GM10266 (cell line): ENCODE measurements at regions not wholly inside any gene's neighbourhood (a gene's known extent, or its start where the extent isn't known, plus 50 kb on each side); places are given as distances from the start of the nearest gene placed in this dataset.

ENCODE experiments used
- DNase-seq: peaks from one replicate; pipeline ENCODE4 v3.0.0; 2012; ENCODE audit errors: extremely low spot score
- TF ChIP-seq, protein P1 (sequence below): IDR thresholded peaks from 2 replicates; pipeline ENCODE4 v1.5.1; 2012; ENCODE audit warnings: mild to moderate bottlenecking, low read depth; ENCODE audit not compliant: control insufficient read depth, insufficient read depth; ENCODE audit errors: missing control alignments

DNA sequence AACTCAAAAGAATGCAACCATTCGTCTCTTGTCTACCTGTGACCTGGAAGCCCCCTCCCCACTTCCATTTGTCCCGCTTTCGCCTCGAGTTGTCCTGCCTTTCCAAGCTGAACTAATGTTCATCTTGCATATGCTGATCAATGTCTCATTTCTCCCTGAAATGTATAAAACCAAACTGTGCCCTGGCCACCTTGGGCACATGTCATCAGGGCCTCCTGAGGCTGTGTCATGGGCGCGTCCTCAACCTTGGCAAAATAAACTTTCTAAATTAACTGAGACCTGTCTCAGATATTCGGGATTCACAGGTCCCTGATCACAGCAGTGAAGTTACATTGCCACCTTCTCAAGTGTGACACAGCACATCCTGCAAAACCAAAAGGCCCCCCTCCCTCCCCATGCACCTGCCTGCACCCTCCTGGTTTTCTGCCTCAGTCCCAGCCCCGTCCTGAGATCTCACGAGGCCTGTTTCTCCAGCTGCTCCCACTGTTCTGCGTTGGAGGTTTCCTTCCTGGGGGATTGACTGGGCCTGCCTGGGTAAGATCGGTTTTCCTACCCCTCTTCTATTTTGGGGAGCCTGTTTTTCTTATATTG, 1328.7 kb downstream of the TBC1D22A start:
- DNase-seq: no peak
- TF ChIP-seq, protein P1, sequence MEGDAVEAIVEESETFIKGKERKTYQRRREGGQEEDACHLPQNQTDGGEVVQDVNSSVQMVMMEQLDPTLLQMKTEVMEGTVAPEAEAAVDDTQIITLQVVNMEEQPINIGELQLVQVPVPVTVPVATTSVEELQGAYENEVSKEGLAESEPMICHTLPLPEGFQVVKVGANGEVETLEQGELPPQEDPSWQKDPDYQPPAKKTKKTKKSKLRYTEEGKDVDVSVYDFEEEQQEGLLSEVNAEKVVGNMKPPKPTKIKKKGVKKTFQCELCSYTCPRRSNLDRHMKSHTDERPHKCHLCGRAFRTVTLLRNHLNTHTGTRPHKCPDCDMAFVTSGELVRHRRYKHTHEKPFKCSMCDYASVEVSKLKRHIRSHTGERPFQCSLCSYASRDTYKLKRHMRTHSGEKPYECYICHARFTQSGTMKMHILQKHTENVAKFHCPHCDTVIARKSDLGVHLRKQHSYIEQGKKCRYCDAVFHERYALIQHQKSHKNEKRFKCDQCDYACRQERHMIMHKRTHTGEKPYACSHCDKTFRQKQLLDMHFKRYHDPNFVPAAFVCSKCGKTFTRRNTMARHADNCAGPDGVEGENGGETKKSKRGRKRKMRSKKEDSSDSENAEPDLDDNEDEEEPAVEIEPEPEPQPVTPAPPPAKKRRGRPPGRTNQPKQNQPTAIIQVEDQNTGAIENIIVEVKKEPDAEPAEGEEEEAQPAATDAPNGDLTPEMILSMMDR: no peak

DNA sequence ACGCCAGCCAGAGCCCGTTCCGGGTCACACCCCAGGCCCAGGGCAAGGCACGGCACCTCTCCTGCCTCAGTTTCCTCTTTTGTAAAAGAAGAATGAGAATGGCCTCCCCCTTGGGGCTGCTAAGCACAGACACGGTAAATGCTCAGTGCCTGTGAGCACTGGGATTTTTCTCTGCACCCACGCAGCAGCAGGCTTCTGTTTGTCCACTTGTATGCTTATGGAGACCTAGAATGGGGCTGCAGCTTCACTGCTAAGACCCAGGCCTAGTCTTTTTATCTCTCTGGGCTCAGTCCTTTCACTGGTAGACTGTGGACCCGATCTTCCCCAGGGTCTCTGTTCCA, 1327.9 kb downstream of the TBC1D22A start:
- DNase-seq: peak; percentile 45
- TF ChIP-seq, protein P1: no peak

DNA sequence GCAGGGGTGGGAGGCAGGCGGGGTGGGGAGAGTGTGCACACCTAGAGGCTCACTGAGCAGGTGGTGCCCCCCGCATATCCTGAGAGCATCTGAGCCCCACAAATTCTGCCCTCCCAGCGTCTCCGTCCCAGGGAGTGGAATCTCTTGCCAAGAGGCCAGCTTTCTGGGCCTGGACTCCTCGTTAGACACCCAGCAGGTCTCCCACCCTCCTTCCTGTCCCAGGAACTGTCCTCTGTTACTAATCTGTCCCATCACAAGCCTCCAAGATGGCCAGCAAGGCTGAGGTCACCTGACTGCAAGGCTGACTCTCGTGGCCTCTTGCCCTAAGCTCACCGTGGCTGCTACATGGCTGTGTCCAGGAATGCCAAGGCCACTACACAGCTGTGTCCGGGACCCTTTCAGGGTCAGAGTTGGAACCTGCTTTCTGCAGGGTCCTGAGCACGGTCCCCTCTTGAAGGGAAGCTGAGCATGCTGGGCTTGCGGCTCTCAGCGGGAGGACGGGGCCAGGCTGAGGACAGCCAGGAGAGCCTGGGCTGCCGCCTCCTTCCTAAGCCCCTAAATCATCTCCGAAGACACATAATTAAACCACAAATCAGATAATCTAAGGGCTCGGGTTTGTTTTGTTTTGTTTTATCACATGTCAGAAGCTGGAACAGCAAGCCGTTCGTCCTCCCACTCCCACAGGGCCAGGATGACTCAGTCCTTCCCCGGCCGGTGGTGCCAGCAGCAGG, 1327.3 kb downstream of the TBC1D22A start:
- no peak for DNase-seq
- TF ChIP-seq, protein P1: no peak

DNA sequence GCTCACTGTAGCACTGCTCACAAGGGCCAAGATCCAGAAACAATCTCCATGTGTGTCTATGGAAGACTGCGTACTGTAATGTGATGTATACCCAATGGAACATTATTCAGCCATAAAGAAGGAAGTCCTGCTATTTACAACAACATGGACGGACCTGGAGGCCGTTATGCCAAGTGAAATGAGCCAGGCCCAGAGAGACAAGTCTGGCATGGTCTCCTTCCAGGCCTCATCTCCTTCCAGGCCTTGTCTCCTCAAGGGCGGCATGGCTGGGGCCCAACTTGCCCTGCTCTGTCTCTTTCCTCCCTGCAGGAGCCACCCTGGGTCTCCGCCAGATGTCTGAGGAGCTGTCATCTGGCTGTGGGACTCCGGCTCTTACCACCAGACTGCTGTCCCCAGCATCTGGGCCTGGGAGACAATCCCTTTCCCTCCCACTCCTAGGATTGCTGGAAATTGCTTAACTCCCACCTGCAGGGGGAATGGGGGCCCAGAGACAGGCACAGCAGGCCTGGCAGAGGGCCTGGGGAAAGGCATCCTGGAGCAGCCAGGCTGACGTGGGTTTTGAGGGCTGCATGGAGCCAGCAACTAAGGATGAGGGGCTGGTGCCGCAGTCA, 1326.6 kb downstream of the TBC1D22A start:
- no peak for DNase-seq
- TF ChIP-seq, protein P1: no peak

DNA sequence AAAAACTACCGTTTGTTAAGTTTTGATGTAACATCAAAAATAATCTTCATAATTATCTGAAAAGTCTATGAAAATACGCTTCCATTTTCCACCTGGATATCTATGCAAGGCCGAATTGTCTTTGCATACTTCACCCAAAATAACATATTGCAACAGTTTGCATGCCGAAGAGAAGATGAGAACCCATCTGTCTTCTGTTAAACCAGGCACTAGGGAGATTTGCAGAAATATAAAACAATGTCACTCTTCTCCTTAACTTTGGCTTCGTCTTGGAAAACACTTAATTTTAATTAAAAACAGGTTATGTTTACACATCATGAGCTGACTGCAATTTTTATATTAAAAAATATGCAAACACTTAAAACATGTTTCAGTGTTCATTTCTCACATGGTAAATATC, 1325.8 kb downstream of the TBC1D22A start:
- TF ChIP-seq, protein P1: no peak
- no peak for DNase-seq

DNA sequence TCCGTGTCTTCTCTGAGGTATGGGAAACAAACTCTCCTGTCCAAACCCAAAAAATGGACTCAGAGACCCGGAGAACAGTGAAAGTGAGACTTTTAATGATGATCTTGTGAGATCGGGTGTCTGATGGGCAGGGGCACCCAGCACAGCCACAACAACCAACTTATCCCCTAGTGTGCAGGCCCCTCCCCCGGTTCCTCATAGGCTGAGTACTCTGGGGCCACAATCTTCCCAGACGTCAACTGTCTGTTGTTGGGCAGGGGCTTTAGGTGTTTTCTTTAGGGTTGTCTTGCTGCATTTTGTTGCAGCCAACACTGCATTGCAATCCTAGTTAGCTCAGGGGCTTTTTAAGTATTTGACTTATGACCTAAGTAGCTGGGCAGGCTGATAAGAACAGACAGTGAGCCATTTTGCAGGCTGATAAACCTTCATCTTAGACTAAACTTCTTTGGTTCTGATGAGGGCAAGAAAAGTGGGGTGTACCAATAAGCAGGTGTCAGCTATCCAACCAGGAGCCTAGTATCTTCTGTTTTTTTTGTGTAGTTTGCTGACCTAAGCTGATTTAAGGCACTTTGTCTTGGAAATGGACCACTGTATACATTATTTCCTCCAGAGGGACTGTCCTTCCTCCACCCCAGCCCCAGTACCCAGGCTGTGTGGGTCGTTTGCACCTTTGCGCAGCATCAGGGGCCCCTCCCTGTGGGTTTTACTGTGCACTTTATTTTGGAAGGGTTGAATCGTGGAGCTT, 1323.6 kb downstream of the TBC1D22A start:
- TF ChIP-seq, protein P1: no peak

More for the DNA sequence above, 1323.6 kb downstream of the TBC1D22A start:
- no peak for DNase-seq
